HepG2 (cell line): ENCODE measurements at regions not wholly inside any gene's neighbourhood (a gene's known extent, or its start where the extent isn't known, plus 50 kb on each side); places are given as distances from the start of the nearest gene placed in this dataset.

Source experiments
- ARNT2 ChIP-seq: sonication (generic); formaldehyde crosslinking; IDR thresholded peaks from 2 replicates; pipeline ENCODE4 v1.8.0; 2022; ENCODE audit warnings: mild to moderate bottlenecking, low read depth, missing genetic modification reagents, moderate library complexity
- DNMT3B ChIP-seq: conservative IDR thresholded peaks from 2 replicates; pipeline ENCODE4 v1.6.1; 2016; ENCODE audit warnings: missing biosample characterization, control low read depth
- JUN ChIP-seq: sonication (generic); formaldehyde crosslinking; IDR thresholded peaks from 2 replicates; pipeline ENCODE4 v1.4.0; 2020; ENCODE audit warnings: mild to moderate bottlenecking, missing genetic modification reagents
- MATR3 ChIP-seq: sonication (generic); formaldehyde crosslinking; IDR thresholded peaks from 2 replicates; pipeline ENCODE4 v1.4.0; 2020; ENCODE audit warnings: missing genetic modification reagents
- MEIS1 ChIP-seq: sonication (generic); formaldehyde crosslinking; IDR thresholded peaks from 2 replicates; pipeline ENCODE4 v1.9.0; 2021; ENCODE audit warnings: mild to moderate bottlenecking, missing genetic modification reagents, moderate library complexity, borderline replicate concordance
- MIER3 ChIP-seq: IDR thresholded peaks from 2 replicates; pipeline ENCODE4 v1.6.1; 2016; ENCODE audit warnings: missing compliant biosample characterization, borderline replicate concordance
- SMYD3 ChIP-seq: sonication (generic); formaldehyde crosslinking; IDR thresholded peaks from 2 replicates; pipeline ENCODE4 v1.8.1; 2023; ENCODE audit warnings: mild to moderate bottlenecking, missing genetic modification reagents
- SYNCRIP ChIP-seq: fragments of 200-400 bp; formaldehyde crosslinking; IDR thresholded peaks from 2 replicates; pipeline ENCODE4 v1.6.1; 2018; ENCODE audit warnings: mild to moderate bottlenecking, low read depth, low read length; ENCODE audit not compliant: insufficient read depth
- TCF7L2 ChIP-seq: IDR thresholded peaks from 2 replicates; pipeline ENCODE4 v1.6.1; 2011; ENCODE audit warnings: mild to moderate bottlenecking, low read depth, low read length, moderate library complexity
- ZNF441 ChIP-seq: sonication (generic); formaldehyde crosslinking; IDR thresholded peaks from 2 replicates; pipeline ENCODE4 v1.7.0; 2021; ENCODE audit warnings: missing genetic modification reagents, borderline replicate concordance
- ZNF451 ChIP-seq: sonication (generic); formaldehyde crosslinking; IDR thresholded peaks from 2 replicates; pipeline ENCODE4 v1.5.0; 2020; ENCODE audit warnings: mild to moderate bottlenecking, missing genetic modification reagents
- ZNF572 ChIP-seq: sonication (generic); formaldehyde crosslinking; IDR thresholded peaks from 2 replicates; pipeline ENCODE4 v1.5.1; 2020; ENCODE audit warnings: mild to moderate bottlenecking, missing genetic modification reagents
- ZNF777 ChIP-seq: sonication (generic); formaldehyde crosslinking; IDR thresholded peaks from 2 replicates; pipeline ENCODE4 v1.4.0; 2020; ENCODE audit warnings: missing genetic modification reagents
- TF ChIP-seq, protein P1 (sequence below): sonication (generic); formaldehyde crosslinking; IDR thresholded peaks from 2 replicates; pipeline ENCODE4 v1.8.1; 2023; ENCODE audit warnings: mild to moderate bottlenecking, missing genetic modification reagents
- TF ChIP-seq, protein P2 (sequence below): sonication (generic); formaldehyde crosslinking; IDR thresholded peaks from 2 replicates; pipeline ENCODE4 v1.4.0; 2020; ENCODE audit warnings: low read depth, missing genetic modification reagents
- TF ChIP-seq, protein P3 (sequence below): IDR thresholded peaks from 2 replicates; pipeline ENCODE4 v1.6.1; 2016; ENCODE audit warnings: low read depth, borderline replicate concordance
- TF ChIP-seq, protein P4 (sequence below): sonication (generic); IDR thresholded peaks from 2 replicates; pipeline ENCODE4 v1.6.1; 2016; ENCODE audit warnings: low read depth, borderline replicate concordance
- TF ChIP-seq, protein P5 (sequence below): sonication (generic); formaldehyde crosslinking; IDR thresholded peaks from 2 replicates; pipeline ENCODE4 v1.5.0; 2020; ENCODE audit warnings: mild to moderate bottlenecking, missing genetic modification reagents, borderline replicate concordance

DNA sequence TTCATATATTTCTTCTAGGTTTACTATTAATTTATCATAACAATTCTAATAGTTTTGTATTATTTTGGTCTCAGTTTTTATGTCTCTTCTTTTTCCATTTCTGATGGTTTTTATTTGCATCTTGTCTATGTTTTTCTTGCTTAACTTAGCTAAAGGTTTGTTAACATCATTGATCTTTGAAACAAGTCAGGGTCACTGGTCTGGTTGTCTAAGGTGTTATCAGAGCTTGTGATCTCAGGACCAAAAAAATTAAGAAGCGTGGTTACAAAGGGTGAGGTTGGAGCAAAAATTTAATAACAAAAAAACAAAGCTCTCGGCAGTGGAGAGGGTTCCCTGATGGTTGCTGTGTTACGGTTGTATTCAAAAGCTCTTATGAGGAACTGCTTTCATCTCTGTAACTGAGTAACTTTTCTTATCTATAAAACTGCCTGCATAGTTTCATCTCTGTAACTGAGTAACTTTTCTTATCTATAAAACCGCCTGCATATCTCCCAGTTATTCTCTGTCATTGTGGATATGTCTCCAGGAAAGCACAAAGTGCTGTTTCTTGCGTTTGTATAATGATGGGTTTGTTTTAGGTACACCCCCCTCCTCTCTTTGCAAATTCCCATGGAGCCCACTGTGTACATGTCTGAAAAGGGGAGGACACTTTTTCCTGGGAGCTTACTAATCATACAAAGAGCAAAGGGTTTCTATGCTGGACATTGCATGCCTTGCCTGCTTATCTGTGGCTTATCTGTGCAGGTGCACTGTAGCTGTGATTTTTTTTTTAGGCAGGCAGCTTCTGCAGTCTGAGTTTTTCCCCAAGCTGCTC, 62.4 kb upstream of the UGT2B15 start (continued):
- 0 out of 2 replicates have a peak, but pooled peaks have one; percentile 28 for TF ChIP-seq ZNF441
- peak; percentile 92 for TF ChIP-seq TCF7L2
- TF ChIP-seq JUN (CRISPR knock-in tag): no peak
- TF ChIP-seq, protein P1, sequence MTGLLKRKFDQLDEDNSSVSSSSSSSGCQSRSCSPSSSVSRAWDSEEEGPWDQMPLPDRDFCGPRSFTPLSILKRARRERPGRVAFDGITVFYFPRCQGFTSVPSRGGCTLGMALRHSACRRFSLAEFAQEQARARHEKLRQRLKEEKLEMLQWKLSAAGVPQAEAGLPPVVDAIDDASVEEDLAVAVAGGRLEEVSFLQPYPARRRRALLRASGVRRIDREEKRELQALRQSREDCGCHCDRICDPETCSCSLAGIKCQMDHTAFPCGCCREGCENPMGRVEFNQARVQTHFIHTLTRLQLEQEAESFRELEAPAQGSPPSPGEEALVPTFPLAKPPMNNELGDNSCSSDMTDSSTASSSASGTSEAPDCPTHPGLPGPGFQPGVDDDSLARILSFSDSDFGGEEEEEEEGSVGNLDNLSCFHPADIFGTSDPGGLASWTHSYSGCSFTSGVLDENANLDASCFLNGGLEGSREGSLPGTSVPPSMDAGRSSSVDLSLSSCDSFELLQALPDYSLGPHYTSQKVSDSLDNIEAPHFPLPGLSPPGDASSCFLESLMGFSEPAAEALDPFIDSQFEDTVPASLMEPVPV: no peak
- TF ChIP-seq, protein P2, sequence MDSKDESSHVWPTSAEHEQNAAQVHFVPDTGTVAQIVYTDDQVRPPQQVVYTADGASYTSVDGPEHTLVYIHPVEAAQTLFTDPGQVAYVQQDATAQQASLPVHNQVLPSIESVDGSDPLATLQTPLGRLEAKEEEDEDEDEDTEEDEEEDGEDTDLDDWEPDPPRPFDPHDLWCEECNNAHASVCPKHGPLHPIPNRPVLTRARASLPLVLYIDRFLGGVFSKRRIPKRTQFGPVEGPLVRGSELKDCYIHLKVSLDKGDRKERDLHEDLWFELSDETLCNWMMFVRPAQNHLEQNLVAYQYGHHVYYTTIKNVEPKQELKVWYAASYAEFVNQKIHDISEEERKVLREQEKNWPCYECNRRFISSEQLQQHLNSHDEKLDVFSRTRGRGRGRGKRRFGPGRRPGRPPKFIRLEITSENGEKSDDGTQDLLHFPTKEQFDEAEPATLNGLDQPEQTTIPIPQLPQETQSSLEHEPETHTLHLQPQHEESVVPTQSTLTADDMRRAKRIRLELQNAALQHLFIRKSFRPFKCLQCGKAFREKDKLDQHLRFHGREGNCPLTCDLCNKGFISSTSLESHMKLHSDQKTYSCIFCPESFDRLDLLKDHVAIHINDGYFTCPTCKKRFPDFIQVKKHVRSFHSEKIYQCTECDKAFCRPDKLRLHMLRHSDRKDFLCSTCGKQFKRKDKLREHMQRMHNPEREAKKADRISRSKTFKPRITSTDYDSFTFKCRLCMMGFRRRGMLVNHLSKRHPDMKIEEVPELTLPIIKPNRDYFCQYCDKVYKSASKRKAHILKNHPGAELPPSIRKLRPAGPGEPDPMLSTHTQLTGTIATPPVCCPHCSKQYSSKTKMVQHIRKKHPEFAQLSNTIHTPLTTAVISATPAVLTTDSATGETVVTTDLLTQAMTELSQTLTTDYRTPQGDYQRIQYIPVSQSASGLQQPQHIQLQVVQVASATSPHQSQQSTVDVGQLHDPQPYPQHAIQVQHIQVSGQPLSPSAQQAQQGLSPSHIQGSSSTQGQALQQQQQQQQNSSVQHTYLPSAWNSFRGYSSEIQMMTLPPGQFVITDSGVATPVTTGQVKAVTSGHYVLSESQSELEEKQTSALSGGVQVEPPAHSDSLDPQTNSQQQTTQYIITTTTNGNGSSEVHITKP (CRISPR knock-in tag): peak; percentile 86
- no peak for TF ChIP-seq ZNF777 (CRISPR knock-in tag)
- no peak for TF ChIP-seq ZNF572 (CRISPR knock-in tag)
- TF ChIP-seq, protein P3, sequence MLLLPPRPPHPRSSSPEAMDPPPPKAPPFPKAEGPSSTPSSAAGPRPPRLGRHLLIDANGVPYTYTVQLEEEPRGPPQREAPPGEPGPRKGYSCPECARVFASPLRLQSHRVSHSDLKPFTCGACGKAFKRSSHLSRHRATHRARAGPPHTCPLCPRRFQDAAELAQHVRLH (CRISPR knock-in tag): peak; percentile 81; the same call in 1 of the 2 replicates
- TF ChIP-seq MIER3 (CRISPR knock-in tag): no peak
- no peak for TF ChIP-seq ZNF451 (CRISPR knock-in tag)
- no peak for TF ChIP-seq MATR3 (CRISPR knock-in tag)
- peak; percentile 61 for TF ChIP-seq MEIS1 (CRISPR knock-in tag)
- TF ChIP-seq, protein P4, sequence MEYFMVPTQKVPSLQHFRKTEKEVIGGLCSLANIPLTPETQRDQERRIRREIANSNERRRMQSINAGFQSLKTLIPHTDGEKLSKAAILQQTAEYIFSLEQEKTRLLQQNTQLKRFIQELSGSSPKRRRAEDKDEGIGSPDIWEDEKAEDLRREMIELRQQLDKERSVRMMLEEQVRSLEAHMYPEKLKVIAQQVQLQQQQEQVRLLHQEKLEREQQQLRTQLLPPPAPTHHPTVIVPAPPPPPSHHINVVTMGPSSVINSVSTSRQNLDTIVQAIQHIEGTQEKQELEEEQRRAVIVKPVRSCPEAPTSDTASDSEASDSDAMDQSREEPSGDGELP: peak; percentile 11; the same call in 1 of the 2 replicates
- TF ChIP-seq SMYD3: no peak
- TF ChIP-seq, protein P5, sequence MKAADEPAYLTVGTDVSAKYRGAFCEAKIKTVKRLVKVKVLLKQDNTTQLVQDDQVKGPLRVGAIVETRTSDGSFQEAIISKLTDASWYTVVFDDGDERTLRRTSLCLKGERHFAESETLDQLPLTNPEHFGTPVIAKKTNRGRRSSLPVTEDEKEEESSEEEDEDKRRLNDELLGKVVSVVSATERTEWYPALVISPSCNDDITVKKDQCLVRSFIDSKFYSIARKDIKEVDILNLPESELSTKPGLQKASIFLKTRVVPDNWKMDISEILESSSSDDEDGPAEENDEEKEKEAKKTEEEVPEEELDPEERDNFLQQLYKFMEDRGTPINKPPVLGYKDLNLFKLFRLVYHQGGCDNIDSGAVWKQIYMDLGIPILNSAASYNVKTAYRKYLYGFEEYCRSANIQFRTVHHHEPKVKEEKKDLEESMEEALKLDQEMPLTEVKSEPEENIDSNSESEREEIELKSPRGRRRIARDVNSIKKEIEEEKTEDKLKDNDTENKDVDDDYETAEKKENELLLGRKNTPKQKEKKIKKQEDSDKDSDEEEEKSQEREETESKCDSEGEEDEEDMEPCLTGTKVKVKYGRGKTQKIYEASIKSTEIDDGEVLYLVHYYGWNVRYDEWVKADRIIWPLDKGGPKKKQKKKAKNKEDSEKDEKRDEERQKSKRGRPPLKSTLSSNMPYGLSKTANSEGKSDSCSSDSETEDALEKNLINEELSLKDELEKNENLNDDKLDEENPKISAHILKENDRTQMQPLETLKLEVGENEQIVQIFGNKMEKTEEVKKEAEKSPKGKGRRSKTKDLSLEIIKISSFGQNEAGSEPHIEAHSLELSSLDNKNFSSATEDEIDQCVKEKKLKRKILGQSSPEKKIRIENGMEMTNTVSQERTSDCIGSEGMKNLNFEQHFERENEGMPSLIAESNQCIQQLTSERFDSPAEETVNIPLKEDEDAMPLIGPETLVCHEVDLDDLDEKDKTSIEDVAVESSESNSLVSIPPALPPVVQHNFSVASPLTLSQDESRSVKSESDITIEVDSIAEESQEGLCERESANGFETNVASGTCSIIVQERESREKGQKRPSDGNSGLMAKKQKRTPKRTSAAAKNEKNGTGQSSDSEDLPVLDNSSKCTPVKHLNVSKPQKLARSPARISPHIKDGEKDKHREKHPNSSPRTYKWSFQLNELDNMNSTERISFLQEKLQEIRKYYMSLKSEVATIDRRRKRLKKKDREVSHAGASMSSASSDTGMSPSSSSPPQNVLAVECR (CRISPR knock-in tag): peak; percentile 46; the same call in 1 of the 2 replicates
- TF ChIP-seq SYNCRIP: no peak
- TF ChIP-seq DNMT3B (CRISPR knock-in tag): no peak; the same call in 1 of the 2 replicates
- TF ChIP-seq ARNT2 (CRISPR knock-in tag): 0 out of 2 replicates have a peak, but pooled peaks have one; percentile 51
